Umbilical cord (tissue), 1 donor: ENCODE measurements at regions not wholly inside any gene's neighbourhood (a gene's known extent, or its start where the extent isn't known, plus 50 kb on each side); places are given as distances from the start of the nearest gene placed in this dataset.
"Not testable (repeated sequence)": the region's sequence is repeated elsewhere in the genome, so short reads cannot be mapped to it uniquely, and the experiment has no call there.

Experiments
- DNase-seq: peaks from one replicate; pipeline ENCODE4 v3.0.0-alpha.2; 2015; ENCODE audit warnings: low spot score

DNA sequence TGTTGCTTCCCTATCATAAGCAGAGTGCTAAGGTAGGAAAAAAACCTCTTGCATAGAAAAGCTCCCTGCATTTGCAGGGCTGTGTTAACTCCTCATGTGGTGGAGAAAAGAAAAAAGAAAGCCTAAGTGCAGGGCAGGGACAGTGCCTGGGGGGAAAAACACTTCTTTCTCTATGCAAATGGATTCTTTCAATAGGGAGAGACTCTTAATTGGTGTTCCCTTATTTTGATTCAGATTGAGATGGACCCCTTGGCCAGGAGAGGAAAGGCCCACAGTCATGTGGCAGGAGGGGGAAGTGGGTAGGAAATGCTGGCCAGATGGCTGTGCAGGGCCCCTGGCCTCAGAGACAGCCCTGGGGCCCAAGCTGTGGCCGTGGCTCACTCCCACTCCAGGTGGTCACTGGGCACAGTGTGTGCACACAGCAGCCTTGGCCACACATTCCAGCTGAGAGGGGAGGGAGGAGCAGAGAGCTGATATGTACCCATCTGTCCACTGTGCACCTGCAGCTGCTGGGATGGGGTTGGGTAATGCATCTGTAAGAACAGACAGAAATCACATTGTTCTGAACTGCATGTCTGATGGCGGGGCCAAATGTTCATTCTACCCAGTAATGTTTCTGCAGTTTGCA is 410.4 kb downstream of the DSC3 start:
- DNase-seq = no peak

DNA sequence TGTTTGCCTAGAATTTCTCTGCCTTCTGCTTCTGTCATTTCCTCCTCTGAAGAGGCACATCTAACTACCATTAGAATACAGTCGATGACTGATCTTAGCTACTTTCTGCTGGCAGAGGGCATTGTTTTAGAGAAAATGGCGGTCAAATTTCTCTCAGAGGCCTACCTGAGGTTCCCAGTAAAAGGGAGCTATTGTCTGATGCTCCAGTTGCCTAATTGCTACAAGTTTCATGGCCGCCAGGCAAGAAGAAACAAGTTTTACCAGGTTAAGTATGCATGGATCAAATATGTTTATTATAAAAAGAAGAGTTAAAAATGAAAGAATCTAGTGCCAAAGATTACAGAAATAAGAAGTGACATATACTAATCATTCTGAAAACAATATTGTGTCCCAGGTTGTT is 416.6 kb downstream of the DSC3 start:
- no peak for DNase-seq

DNA sequence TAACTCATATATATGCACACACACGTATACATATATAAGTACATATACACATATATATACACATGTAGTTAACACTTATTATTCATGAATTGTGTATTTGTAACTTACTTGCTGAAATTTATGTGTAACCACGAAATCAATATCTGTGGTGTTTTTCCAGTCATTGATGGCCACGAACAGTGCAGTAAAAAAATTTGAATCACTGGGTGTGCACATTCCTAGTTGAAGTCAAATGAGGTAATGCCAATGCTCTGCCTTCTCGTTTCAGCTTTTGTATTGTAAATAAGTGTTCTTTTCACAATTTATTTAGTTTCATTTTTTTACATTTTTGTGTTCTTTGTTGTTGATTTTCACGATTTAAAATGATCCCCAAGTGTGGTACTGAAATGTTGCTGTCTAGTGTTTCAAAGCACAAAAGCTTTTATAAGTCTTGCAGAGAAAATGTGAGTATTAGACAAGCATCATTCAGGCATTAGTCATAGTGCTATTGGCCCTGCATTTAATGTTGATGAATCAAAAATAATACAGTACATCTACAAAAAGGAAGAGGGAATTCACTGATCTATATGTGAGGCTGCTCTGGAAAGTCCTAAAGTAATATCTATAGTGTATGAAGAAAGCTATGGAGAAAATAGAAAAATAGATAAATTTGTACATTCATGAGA is 419.0 kb downstream of the DSC3 start:
- peak; percentile 50 for DNase-seq

DNA sequence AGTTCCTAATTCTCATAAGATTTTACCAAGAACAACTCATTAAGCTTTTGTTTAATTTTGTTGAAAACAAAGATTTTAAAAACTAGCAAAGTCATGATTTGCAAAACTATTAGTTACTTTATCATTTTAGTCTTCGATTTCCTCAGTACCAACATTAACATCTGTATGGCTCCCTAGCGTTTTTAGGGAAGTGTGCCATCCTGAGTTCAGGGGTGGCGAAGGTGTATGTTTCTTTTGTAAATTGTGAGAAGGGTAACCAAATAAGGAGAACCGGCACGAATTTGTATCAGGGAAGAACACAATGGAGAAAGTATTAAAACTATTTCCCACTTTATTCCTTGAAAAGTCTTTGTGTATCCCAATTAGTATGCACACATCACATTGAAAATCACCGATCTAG is 419.9 kb downstream of the DSC3 start:
- no peak for DNase-seq

DNA sequence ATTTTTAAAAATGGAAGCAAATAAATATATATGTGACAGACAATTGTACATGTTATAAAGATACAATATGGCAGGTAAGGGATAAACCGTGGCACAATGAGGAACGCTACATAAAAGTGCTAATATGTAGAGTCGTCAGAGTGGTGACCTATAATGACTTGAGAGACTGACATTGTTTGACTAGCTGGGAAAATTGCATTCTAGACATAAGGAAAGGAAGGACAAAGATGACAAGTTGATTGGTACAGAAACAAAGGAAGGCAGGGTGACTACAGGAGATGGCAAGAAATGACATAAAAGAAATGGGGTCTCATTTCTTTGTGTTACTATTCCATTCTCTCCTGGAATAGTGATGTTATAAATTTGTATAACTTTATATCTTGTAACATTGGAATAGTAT is 420.4 kb downstream of the DSC3 start:
- no peak for DNase-seq

DNA sequence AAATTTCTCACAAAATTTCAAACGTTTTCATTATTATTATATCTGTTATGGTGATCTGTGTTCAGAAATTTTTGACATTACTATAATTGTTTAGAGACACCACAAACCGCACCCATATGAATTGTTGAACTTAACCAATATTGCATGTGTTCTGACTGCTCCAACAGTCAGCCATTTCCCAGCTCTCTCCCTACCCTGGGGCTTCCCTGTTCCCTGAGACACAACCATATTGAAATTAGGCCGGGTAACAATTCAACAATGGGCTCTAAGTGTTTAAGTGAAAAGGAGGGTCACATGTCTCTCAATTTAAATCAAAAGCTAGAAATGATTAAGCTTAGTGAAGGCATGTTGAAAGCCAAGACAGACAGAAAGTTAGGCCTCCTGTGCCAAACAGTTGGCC is 424.0 kb downstream of the DSC3 start:
- DNase-seq = no peak

DNA sequence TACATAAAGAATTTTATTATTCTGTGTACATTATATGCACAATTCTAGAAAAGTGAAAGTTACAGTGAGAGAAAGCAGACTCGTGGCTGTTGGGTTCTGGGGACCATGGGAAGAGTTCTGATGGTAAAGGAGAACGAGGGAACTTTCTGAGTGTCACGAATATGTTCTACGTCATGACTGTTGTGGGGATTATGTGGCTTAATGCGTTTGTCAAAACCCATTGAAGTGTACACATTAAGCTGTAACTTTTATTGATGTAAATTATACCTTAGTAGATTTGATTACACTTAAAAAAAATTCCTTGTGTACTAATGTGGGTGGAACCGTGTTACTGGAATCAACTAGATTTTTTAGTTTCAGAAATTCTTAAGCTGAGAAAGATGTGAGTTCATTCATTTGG is 426.1 kb downstream of the DSC3 start:
- DNase-seq = no peak

DNA sequence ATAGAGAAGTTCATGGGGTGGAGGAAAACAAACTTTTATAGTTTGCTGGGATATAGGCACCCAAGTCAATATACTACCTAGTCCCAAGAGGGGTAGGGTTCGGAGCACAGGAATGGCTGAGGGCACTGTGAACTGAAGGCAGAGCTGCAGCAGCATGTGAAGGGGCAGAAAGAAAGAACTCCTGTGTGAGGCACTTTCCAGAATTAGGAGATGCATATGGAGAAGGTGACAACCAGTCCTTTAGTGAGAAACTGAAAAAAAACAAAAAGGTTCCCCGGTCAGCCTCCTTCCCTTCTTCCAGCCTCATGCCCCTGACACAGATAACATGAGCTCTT is 429.1 kb downstream of the DSC3 start:
- no peak for DNase-seq

DNA sequence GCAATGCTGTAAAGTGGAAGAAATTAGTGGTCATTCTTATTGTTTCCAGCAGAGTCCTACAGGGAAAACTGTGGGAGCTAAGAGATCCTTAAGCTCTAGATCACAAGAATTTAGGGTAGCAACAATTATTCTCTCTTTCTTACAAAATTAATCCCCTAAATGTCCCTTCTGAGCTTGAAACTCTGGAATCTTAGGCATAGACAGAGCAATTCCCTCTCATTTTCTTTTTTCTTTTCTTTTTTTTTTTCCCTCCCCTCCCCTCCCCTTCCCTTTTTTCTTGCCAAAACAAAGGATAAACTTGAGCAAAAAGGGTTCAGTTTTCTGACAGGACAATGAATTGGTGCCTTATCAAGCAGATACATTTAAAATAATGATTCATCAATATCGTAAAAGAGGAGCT is 441.0 kb downstream of the DSC3 start:
- no peak for DNase-seq

DNA sequence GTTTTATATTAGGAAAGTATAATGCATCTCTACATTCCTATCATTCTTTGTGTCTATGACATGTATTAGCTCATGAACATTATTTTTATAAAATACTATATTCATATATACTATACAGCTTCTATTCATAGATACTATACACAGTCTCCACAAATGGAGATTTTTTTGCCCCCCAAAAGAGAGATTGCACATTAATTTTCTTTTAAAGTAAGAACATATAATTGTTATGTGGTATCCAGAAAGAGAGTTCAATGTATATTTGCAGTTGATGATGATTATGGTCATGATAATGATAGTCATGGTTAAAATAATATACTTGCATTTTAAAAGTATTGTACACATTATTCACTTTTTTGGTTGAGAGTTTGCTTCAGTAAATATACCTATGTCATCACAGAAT is 445.3 kb downstream of the DSC3 start:
- DNase-seq = no peak

DNA sequence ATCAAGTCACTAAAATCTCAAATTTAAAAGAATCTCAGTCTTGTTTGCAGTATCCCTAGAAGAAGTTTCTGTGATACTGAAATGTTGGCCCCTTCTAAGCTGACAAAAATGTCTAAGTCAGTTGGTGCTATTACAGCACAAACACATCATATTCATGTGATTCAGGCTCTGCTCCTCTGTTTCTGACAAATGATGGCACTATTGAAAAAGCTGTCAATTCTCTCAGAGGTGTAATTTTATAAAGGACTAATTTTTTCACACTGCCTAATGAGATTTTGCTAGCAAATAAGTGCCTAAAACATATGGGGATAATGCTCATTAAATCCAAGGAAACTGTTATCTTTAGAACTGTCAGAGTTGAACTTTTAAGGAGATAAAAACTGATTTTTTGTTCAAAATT is 445.9 kb downstream of the DSC3 start:
- no peak for DNase-seq

DNA sequence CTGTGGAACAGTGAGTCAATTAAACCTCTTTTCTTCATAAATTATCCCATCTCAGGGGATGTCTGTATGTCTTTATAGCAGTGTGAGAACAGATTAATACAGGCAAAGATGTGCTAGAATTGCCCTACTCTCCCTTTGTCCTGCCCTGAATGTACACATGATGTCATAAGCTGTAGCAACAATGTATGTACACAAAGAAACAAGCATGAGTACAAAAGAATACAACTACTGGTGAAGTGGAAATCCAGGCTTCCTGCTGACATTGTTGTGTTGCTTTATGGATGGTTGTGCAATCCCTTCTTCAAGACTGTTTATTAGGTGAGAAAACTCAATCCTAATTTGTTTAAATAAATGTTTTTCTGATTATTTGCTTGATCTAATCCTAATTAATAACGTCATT is 446.6 kb downstream of the DSC3 start:
- no peak for DNase-seq

DNA sequence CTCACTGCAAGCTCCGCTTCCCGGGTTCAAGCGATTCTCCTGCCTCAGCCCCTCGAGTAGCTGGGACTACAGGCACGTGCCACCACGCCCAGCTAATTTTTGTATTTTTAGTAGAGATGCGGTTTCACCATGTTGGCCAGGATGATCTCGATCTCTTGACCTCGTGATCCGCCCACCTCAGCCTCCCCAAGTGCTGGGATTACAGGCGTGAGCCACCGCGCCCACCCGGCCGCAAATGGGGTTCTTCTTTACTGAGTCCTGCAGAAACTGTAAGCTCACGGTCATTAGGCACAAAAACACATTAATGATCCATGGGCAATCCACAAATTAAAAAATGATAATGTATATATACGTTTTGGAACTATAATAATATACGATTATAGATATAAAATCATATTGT is 447.6 kb downstream of the DSC3 start:
- not testable (repeated sequence) for DNase-seq

DNA sequence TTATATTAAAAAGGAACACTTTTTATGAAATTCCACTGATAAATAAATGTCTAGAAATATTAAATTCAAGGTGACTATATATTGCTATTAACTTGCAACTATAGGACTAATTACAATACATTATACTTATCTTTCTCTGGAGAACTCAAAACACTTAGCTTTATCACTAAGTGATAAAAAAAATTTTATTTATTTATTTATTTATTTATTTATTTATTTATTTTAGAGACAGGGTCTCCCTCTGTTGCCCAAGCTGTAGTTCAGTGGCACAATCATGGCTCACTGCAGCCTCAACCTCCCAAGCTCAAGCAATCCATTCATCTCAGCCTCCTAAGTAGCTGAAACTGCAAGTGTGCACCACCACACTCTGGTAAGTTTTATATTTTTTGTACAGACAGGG is 451.1 kb downstream of the DSC3 start:
- no peak for DNase-seq

DNA sequence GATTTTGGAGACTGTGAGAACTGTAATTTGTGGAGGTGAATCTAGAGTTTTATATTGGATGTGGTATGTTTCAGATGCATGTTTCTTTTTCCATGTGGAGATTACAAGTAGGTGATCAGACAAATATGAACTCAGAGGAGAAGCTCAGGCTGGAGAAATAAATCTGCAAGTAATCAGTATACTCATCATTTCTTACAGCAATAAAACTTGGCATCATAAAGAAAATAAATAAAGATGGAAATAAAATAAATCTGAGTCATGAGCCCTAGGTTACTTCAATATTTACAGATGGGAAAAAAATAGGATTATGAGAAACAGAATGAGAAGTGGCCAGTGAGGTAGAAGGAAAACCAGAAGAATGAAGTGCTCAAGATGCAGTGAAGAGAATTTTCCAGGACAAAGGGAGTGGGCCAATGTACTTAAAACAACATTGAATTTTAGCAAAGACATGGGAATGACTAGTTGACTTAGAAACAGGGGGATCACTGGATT is 453.8 kb downstream of the DSC3 start:
- DNase-seq = no peak

DNA sequence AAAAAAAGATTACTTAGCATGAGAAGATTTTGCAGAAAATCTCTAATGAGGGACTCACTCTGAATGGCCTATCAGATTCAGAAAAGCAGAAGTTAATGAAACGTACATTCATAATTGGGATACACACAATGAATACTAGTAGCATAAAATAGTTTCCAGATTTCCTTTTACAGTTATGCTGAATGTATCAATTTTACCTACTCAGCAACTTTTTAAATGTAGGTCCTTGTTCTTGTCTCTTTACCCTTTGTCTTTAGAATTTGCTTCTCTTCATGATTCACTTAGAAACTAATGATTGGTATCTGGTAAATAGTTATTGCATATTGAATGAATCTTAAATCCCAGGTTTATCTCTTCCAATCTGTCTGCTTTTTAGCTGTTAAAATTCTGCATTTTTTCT is 458.8 kb downstream of the DSC3 start:
- no peak for DNase-seq

DNA sequence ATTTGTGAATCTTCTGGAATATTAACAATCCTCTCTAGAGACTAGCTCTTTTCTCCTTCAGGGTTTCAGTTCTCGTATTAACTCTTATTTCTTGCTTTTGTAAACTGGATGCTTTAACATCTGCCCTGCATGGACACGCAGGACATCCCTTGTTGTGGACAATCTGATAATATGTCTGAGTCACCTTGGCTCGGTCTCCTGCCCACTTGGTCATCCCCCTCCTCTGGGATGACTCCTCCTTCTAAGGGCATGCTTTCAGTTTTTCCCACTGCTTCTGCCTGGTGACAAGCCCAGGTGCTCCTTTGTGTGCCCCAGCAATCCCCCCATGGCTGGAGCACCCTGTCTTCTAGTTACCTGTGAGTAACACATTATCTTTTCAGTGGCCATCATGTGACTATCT is 460.5 kb downstream of the DSC3 start:
- DNase-seq = no peak

DNA sequence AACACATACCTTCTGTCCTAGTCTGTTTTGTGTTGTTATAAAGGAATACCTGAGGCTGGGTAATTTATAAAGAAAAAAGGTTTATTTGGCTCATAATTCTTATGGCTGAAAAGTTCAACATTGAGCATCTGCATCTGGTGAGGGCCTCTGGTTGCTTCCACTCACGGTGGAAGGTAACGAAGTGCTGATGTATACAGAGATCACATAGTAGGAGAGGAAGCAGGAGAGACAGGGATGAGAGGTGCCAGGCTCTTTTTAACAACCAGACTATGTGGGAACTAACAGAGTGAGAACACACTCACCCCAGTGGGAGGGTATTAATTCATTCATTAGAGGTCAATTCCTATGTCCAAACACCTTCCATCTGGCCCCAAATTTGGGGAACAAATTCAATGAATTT is 463.8 kb downstream of the DSC3 start:
- no peak for DNase-seq

DNA sequence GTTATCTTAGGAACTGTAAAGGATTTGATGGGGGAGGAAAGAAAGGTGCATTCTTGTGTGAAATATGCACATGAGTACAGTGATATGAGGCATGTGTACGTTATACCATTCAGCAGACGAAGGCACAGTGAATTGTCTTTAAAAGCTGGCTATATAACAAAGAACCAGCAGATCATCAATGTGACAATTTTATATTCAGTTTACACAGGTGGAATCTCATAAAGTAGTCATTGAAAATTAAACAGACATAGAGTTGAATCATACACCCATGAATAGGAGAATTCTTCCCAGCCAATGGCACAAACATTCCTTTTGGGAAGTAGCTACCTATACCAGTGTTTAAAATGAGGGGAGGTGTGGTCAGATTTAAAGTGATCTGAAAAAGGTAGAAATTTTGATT is 470.3 kb downstream of the DSC3 start:
- DNase-seq = no peak

DNA sequence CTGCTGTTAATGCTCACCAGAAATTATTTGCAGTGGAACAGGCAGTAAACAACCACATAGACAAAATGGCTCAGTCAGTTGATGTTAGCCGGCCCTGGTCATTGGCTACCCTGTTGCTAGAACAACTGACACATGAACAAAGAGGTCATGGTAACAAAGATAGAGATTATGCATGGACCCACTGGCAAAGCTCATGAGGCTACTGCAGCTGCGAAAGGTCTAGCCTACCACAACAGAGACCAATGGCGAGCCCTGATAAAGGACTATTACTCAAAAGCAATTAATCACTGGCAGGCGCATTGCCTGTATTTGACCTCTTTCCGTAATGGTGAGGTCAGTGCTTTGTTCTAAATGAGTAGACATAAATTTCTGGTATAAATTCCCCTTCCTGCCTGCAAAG is 474.2 kb downstream of the DSC3 start:
- DNase-seq = no peak

DNA sequence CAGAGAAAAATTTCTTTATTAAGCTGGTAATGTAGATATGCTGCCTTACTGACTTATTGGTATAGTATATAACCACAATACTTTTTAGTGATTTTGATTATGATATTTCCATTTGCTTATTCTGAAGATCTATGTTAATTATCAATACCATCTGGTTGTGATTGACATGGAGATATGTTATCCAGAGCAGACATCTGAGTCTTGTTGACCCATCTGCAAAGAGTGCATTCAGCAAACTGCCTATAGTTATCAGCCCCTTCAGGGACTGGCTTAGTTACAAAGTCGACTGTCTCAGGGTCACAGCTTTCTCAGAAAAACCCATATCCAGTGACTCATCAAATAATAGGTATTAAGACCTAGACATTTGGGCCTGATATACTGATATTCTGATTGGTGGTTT is 475.7 kb downstream of the DSC3 start:
- DNase-seq = no peak

DNA sequence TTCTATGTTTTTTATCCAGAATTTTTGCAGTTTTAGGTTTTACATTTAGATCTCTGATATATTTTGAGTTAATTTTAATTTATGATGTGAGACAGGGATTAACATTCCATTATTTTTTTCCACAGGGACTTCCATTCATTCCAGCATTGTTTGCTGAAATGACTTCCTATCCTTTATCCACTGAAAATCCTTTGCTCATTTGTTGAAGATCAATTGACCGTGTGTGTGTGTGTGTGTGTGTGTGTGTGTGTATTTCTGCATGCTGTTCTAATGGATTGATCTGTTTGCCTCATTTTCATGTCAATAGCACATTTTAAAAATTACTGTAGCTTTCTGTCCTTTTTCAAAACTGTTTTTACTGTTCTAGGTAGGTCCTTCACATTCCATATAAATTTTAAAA is 480.3 kb downstream of the DSC3 start:
- no peak for DNase-seq

DNA sequence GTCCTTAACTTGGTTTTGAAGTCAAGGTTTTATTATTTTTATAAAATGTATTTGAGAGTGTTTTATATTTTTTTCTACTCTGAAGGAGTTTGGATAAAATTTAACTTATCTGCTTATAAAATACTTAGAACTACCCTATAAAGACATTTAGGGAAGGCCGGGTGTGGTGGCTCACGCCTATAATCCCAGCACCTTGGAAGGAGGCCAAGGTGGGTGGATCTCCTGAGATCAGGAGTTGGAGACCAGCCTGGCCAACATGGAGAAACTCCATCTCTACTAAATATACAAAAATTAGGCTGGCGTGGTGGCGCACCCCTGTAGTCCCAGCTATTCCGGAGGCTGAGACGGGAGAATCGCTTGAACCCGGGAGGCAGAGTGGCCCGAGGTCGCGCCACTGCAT is 486.4 kb downstream of the DSC3 start:
- no peak for DNase-seq

DNA sequence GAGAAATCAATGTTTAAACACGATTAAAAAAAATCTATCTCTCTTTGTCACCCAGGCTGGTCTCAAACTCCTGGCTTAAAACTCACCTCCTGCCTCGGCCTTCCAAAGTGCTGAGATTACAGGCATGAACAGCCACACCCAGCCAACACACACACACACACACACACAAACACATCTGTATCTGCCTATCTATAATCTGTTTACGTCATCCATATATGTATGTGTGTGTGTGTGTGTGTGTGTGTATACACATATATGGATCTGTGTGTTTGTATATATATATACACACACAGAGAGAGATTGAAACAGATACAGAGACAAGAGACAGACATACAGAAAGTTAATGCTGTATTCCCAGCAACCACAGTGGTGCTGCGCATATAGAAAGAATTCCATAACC is 497.1 kb downstream of the DSC3 start:
- DNase-seq = no peak
